ENCODE measurements at regions not wholly inside any gene's neighbourhood (a gene's known extent, or its start where the extent isn't known, plus 50 kb on each side); places are given as distances from the start of the nearest gene placed in this dataset.
A peak's percentile ranks its signal among the peaks of the same experiment; 100 is the strongest.
"Not testable (repeated sequence)": the region's sequence is repeated elsewhere in the genome, so short reads cannot be mapped to it uniquely, and the experiment has no call there.

DNA sequence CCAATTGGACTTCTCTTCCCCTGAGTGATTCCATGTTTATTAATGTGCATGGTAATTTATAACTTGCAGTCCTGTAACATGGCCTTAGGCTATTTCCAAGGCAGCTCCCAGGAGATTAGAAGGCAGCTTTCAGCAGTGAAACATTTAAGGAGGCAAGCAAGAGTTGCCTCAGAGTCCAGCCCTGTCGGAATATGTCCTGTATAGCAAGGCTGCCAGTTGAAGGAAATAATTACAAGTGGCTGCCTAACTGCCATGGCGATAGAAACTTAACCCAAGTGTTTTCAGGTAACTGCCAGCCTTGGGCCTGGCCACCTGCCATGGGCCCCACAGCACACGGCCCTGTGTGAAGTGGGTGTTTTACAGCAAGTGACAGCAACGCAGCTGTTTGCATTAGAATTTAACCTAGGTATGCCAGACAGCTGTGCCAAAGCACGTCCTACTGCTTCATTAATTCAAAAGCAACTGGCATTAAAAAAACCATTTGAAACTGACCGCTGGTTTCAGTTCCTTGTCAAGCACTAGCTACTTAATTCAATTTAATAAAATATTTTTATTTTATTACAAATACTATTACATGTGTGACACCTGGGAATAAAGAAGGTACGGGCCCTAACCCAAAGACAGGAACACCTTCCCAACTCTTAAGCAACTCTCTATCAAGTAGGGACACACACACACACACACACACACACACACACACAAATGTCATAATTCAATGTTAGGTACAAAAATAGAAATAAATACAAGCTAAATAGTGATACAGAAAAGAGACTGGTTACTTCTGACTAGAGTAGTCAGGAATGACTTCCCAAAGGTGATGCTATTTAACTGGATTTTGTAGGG, 151.8 kb upstream of the HEY2 start:
- DNase-seq, result peak; percentile 87

GRCh38 chr6:125598422-125598821, 151.0 kb upstream of the HEY2 start:
- peak; percentile 97 for DNase-seq

DNA sequence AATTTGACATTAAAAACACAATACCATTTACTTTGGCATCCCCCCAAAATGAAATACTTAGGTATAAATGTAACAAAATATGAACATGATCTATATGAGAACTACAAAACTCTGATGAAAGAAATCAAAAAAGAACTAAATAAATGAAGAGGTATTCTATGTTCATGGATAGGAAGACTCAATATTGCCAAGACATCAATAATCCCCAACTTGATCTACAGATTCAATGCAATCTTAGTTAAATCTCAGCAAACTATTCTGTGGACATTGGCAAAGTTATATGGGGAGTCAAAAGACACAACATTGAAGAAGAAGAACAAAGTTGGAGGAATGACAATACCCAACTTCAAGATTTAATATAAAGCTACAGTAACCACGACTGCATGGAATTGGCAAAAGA, 145.2 kb upstream of the HEY2 start:
- DNase-seq, result no peak

- peak; percentile 47 for DNase-seq
Measured at GRCh38 chr6:125611573-125612344, 137.7 kb upstream of the HEY2 start.

DNA sequence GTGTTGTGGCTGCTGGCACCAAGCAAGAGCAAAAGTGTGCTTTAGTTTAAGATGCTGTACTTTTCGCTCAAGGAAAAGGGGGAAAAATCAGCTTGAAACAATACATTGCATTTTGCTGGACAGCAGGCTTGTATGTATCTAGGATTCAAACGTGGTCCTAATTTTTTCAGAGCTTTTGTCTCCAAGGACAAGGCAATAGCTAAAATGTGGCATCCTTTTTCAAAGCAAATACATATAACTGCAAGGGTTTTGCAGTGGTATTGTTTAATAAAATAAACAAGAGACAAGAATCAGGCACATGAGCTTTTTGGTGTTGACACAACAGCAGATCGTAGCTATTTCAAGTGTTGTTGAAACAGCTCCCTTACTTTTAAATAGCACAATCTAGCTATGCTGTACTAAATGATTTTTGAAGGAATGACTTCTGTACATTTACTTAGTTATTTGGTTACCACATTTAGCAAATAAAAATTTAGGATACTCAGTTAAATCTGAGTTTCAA, 137.0 kb upstream of the HEY2 start:
- peak; percentile 51 for DNase-seq

DNA sequence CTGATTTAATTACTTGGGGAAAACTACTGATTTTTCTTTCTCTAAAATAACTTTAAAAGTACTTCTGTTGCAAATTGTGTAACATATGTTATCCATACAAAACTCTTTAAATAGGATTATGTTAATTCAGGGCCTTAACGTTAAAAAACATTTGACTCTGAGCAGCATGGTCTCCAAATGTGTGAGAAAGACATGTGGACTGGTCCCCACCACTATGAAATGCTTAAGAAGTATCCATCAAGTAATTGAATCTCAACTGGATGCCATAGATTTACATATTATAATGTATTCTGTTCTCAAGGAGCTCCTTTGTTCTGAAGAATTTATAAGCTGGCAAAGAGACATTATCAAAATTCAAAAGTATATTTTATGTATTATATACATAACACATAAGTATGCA, 130.8 kb upstream of the HEY2 start:
- no peak for DNase-seq

GRCh38 chr6:125623085-125623484, 126.3 kb upstream of the HEY2 start:
- DNase-seq, result no peak

DNA sequence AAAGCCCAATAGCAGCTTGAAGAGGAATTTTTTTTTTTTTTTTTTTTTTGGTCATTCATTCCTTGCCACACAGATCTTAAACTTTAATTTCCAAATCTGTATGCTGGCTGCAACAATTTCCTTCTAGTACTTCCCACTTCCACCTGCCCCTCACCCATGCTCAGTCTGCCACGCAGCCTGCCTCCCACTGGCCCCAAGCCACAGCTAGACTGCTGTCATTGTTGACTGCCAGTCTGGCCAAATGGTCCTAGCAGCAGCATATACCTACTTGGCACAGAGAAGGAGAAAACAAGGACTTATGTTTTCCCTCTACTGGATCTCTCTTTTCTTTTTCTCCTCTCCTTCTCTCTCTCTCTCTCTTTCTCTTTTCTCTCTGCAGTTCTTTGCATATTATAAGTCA, 118.3 kb upstream of the HEY2 start:
- DNase-seq, result no peak

DNA sequence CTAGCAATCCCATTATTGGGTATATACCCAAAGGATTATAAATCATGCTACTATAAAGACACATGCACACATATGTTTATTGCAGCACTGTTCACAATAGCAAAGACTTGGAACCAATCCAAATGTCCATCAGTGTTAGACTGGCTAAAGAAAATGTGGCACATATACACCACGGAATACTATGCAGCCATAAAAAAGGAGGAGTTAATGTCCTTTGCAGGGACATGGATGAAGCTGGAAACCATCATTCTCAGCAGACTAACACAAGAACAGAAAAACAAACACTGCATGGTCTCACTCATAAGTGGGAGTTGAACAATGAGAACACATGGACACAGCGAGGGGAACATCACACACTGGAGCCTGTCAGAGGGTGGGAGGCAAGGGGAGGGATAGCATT, 113.4 kb upstream of the HEY2 start:
- DNase-seq, result not testable (repeated sequence)

DNA sequence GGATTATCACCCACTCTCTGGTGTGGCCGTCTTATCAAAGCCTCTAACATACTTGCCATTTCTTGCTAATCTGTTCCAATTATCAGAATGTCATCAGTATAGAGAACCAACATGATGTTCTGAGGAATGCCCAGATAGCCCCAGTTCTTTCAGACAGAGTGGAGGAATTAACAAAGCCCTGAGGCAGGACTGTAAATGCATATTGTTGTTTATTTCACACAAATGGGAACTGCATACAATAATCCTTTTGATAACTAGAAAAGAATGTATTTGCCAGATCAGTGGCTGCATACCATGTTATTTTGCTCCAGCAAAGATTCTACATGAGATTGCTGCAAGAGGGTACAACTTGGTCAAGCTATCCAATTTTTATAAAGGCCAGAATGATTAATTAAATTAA, 112.8 kb upstream of the HEY2 start:
- no peak for DNase-seq

- no peak for DNase-seq
Measured at GRCh38 chr6:125637207-125637606, 112.2 kb upstream of the HEY2 start.

- no peak for DNase-seq
Measured at GRCh38 chr6:125639466-125640020, 109.9 kb upstream of the HEY2 start.

- DNase-seq, result no peak
Measured at GRCh38 chr6:125640441-125641150, 108.8 kb upstream of the HEY2 start.

- DNase-seq, result not testable (repeated sequence)
Measured at GRCh38 chr6:125643967-125644661, 105.3 kb upstream of the HEY2 start.

- DNase-seq, result no peak
Measured at GRCh38 chr6:125647391-125647790, 102.0 kb upstream of the HEY2 start.

- DNase-seq, result not testable (repeated sequence)
Measured at GRCh38 chr6:125653752-125654151, 95.7 kb upstream of the HEY2 start.

DNA sequence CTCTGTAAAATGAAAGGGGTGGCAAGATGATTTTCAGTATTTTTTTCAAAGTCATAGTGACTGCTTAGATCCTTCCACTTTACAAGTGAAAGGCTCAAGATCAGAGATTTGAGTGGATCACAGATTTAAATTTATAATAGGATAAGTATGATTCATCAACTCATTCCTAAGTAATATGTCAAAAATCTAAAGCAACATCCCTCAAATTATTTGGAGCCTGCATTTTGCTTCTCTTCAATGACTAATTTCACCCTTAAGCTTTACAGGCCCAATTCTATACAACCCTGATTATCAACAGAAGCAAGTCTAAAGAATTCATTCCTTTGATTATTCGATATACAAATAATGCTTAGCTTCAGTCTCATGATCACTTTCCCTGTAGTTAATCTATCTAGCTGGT, 93.9 kb upstream of the HEY2 start:
- no peak for DNase-seq

GRCh38 chr6:125656287-125656870, 93.1 kb upstream of the HEY2 start:
- peak; percentile 45 for DNase-seq

- DNase-seq, result no peak
Measured at GRCh38 chr6:125658136-125658535, 91.3 kb upstream of the HEY2 start.

GRCh38 chr6:125658759-125659431, 90.5 kb upstream of the HEY2 start:
- DNase-seq, result no peak

DNA sequence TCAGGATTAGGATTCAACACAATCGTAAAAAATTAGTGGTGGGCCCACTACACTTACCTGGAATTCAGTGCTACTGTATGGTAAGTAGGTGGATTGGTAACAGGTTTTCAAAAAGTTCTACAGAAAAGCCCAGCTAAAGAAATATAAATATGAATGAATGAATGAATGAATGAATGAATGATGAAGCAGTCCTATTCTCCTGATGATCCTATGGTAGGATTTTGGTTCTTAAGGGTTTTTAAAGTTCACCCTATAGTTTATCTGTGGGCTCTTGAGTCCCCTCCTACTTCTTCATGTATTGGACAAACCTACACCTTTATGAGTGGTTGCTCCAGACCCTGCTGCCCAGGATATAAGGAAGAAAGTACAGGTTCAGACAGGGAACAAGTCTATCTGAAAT, 89.5 kb upstream of the HEY2 start:
- no peak for DNase-seq

Measured in DMS153 (cell line).